Endothelial cell (in vitro differentiated cells): ENCODE measurements at regions not wholly inside any gene's neighbourhood (a gene's known extent, or its start where the extent isn't known, plus 50 kb on each side); places are given as distances from the start of the nearest gene placed in this dataset.

Experiments
- DNase-seq: peaks from one replicate; pipeline ENCODE4 v3.0.0; 2021; ENCODE audit warnings: low spot score
- H3K27ac Mint-ChIP-seq: one replicate; pipeline ENCODE4 v1.8.0; 2021; ENCODE audit warnings: mixed read lengths, inconsistent platforms; ENCODE audit not compliant: unreplicated experiment
- H3K27me3 Mint-ChIP-seq: one replicate; pipeline ENCODE4 v1.8.0; 2021; ENCODE audit warnings: mild to moderate bottlenecking, moderate library complexity, mixed read lengths, inconsistent platforms; ENCODE audit not compliant: unreplicated experiment
- H3K36me3 Mint-ChIP-seq: one replicate; pipeline ENCODE4 v1.8.0; 2021; ENCODE audit warnings: mild to moderate bottlenecking, low read depth, mixed read lengths, inconsistent platforms; ENCODE audit not compliant: unreplicated experiment
- H3K4me1 Mint-ChIP-seq: one replicate; pipeline ENCODE4 v1.8.0; 2021; ENCODE audit warnings: mild to moderate bottlenecking, mixed read lengths, inconsistent platforms; ENCODE audit not compliant: unreplicated experiment
- H3K4me3 Mint-ChIP-seq: one replicate; pipeline ENCODE4 v1.8.0; 2021; ENCODE audit warnings: mild to moderate bottlenecking, mixed read lengths, inconsistent platforms; ENCODE audit not compliant: unreplicated experiment
- H3K9me3 Mint-ChIP-seq: one replicate; pipeline ENCODE4 v1.8.0; 2021; ENCODE audit warnings: mixed read lengths, inconsistent platforms; ENCODE audit not compliant: unreplicated experiment
- TF ChIP-seq, protein P1 (sequence below): fragments of 200-600 bp; sonication (generic); IDR thresholded peaks from one replicate; pipeline ENCODE4 v1.5.0; 2021; ENCODE audit warnings: antibody characterized with exemption; ENCODE audit not compliant: unreplicated experiment

- no peak overlapping the region for H3K4me3 Mint-ChIP-seq
- DNase-seq = no peak
- no peaks in the 10 kb centered on the region for H3K36me3 Mint-ChIP-seq
- no peaks in the 10 kb centered on the region for H3K27me3 Mint-ChIP-seq
- no peaks in the 10 kb centered on the region for H3K9me3 Mint-ChIP-seq
- H3K4me1 Mint-ChIP-seq = no peaks in the 10 kb centered on the region
- TF ChIP-seq, protein P1, sequence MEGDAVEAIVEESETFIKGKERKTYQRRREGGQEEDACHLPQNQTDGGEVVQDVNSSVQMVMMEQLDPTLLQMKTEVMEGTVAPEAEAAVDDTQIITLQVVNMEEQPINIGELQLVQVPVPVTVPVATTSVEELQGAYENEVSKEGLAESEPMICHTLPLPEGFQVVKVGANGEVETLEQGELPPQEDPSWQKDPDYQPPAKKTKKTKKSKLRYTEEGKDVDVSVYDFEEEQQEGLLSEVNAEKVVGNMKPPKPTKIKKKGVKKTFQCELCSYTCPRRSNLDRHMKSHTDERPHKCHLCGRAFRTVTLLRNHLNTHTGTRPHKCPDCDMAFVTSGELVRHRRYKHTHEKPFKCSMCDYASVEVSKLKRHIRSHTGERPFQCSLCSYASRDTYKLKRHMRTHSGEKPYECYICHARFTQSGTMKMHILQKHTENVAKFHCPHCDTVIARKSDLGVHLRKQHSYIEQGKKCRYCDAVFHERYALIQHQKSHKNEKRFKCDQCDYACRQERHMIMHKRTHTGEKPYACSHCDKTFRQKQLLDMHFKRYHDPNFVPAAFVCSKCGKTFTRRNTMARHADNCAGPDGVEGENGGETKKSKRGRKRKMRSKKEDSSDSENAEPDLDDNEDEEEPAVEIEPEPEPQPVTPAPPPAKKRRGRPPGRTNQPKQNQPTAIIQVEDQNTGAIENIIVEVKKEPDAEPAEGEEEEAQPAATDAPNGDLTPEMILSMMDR = no peak
- no peak overlapping the region for H3K27ac Mint-ChIP-seq
These were observed 1143.6 kb upstream of the WWC1 start for GRCh38 chr5:167147879-167148278.

DNA sequence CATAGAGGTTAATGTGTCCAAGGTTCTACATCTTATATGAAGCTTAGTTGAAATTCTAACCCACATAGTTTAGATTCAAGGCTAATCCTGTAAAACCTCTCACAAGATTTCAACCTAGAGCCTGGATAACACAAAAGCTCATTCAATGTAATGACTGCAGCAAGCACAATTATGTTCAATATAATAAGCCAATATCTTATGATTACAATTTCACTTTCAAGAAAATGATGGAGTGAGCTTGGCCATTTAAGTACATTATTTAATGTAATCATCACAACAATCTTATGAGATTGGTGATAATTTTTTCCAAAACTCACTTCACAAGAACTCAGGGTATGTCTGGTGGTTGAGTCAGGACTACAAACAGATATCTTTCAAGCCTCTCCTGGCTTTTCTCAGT lies 1140.8 kb upstream of the WWC1 start:
- no peaks in the 10 kb centered on the region for H3K4me1 Mint-ChIP-seq
- H3K4me3 Mint-ChIP-seq = no peak overlapping the region
- no peaks in the 10 kb centered on the region for H3K27me3 Mint-ChIP-seq
- H3K9me3 Mint-ChIP-seq = no peaks in the 10 kb centered on the region
- TF ChIP-seq, protein P1 = no peak
- no peaks in the 10 kb centered on the region for H3K36me3 Mint-ChIP-seq
- no peak overlapping the region for H3K27ac Mint-ChIP-seq
- DNase-seq = no peak

DNA sequence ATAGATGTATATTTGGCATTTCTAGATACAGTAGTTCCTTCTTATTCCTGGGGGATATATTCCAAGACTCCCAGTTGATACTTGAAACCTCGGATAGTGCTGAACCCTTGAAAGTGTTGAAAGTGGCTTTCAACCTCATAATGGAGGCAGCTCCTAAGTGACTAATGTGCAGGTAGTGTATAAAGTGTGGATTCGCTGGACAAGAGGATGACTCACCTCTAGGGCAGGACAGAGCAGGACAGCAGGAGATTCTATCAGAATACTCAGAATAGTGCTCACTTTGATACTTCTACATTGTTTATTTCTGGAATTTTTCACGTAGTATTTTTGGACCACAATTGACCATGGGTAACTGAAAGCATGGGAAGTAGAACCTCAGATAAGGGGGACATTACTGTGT lies 1138.9 kb upstream of the WWC1 start:
- Mint-ChIP-seq H3K27ac (no peak overlapping the region), H3K9me3 (no peaks in the 10 kb centered on the region), H3K36me3 (no peaks in the 10 kb centered on the region), H3K27me3 (no peaks in the 10 kb centered on the region), H3K4me1 (no peaks in the 10 kb centered on the region), H3K4me3 (no peak overlapping the region)
- no peak for DNase-seq
- TF ChIP-seq, protein P1 = no peak

- Mint-ChIP-seq H3K9me3 (no peaks in the 10 kb centered on the region), H3K27me3 (no peaks in the 10 kb centered on the region), H3K4me1 (peaks cover 4% of the 10 kb centered on the region), H3K36me3 (no peaks in the 10 kb centered on the region), H3K4me3 (no peak overlapping the region), H3K27ac (no peak overlapping the region)
- TF ChIP-seq, protein P1 = no peak
- DNase-seq = no peak
These were observed 1135.9 kb upstream of the WWC1 start for GRCh38 chr5:167155387-167156005.

DNA sequence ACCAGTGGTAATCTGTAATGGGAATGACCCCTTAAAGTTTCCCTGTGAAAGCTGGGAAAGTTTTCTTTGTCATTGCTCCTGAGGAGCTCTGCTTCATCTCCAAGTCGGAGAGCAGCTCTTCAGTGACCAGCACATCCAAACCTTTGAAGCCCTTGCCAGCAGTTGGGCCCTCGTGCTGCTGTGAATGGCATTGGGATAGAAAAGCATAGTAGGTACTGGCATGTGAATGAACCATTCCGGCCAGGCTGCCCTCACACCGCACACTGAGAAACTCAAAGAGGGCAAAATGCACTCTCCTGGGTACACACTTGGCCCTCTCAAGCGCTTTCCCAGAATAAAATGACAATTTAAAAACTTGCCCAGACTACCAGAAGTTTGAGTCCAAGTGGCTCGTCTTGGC lies 1135.0 kb upstream of the WWC1 start:
- Mint-ChIP-seq H3K27me3 (no peaks in the 10 kb centered on the region), H3K4me1 (peaks cover 6% of the 10 kb centered on the region), H3K27ac (no peak overlapping the region), H3K4me3 (no peak overlapping the region), H3K36me3 (no peaks in the 10 kb centered on the region), H3K9me3 (no peaks in the 10 kb centered on the region)
- DNase-seq = no peak
- TF ChIP-seq, protein P1 = no peak
